Choroid plexus epithelial cell (primary cell): ENCODE measurements at regions not wholly inside any gene's neighbourhood (a gene's known extent, or its start where the extent isn't known, plus 50 kb on each side); places are given as distances from the start of the nearest gene placed in this dataset.

Source experiments
- DNase-seq: peaks from one replicate; pipeline ENCODE4 v3.0.0-alpha.2; 2010; ENCODE audit warnings: low read depth
- H3K4me3 ChIP-seq: 2 replicates; pipeline ENCODE4 v1.5.1; 2011; ENCODE audit warnings: low read depth, mild to moderate bottlenecking, control low read depth, low read length, moderate library complexity
- CTCF ChIP-seq: conservative IDR thresholded peaks from 2 replicates; pipeline ENCODE4 v1.5.1; 2011; ENCODE audit warnings: low read depth, mild to moderate bottlenecking, control low read depth, inconsistent platforms, low read length, moderate library complexity

DNA sequence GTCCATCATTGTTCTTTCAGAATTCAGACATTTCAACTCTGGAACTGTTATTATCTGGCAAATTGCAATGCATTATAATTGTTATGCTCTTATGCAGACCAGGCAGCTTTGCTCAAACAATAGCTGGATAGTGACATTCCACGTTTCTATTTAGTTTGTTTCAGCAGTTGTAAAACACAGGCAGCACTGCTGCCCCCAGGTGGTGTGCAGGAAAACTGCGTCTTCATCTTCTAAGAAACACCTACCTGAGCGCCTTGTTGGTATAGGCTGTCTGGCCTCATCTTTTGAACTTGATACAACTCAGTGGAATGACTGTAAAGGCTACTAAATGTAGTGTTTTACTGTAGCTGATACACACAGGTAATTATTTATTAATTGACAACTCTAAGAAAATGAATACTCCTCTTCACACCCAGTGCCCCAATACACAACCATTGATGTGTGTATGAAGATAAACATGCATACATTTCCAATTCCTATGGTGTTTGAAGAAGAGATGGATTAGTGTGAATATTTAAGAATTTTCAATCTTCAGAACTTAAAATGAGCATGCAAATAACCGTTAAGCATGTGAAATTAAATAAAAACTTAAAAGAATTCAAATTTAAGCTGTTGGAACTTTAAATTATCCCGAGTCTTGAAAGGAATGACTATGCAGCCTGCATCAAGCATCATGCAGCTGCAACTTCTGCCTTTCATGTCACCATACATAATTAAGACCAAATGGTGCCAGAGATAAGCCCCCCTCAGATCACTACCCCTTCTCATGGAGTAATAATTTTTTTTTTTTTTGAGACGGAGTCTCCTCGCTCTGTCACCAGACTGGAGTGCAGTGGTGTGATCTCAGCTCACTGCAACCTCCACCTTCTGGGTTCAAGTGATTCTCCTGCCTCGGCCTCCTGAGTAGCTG, 85.6 kb downstream of the CD8B2 start:
- DNase-seq: no peak
- H3K4me3 ChIP-seq: no peak overlapping the region
- peak; percentile 51 for TF ChIP-seq CTCF

DNA sequence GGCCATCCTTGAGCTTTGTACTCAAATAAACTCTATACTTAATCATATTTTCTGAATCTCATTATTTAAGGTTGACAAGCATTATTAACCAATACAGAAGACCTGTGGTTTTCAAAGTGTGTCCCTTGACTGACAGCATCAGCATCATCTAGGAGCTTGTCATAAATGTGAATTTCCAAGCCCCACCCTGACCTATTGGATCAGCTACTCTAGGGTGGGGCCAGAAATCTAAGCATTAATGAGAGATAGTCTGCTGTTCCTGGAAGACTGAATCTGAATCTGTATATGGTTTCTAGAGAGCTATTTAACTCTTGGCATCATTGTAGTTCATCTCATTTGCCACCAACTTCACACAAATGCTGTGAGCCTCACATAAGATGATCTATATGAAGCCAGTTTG, 86.6 kb downstream of the CD8B2 start:
- H3K4me3 ChIP-seq: no peak overlapping the region
- no peak for TF ChIP-seq CTCF
- DNase-seq: no peak

DNA sequence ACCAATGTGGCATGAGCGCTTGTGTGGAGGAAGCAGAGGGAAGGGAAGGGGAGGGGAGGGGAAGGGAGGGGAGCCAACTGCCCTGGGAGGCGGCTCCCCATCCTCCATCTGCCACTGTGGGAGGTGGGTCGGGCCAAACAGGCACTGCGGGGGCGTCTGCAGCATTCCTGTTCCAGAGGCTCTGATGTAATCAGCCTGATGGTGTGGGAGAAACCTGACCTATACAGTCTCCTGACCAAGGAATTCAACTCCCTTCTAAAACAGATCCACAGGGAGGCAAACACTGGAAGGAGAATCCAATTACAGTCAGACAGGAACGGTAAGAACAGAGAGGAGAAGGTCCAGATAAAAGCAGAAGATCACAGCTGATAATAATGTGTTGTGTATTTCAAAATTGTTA, 88.8 kb downstream of the CD8B2 start:
- DNase-seq: peak; percentile 93
- TF ChIP-seq CTCF: no peak
- no peak overlapping the region for H3K4me3 ChIP-seq

DNA sequence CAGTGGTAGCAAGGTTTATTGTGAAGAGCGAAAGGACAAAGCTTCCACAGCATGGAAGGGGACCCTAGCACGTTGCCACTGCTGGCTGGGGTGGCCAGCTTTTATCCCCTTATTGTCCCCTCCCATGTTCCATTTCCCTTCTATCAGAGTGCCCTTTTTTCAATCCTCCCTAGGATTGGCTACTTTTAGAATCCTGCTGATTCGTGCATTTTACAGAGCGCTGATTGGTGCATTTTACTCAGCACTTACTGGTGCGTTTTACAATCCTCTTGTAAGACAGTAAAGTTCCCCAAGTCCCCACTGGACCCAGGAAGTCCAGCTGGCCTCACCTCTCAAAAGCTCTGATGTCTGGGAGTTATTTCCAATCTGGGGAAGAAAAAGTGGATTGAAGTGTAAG, 90.1 kb downstream of the CD8B2 start:
- no peak overlapping the region for H3K4me3 ChIP-seq
- no peak for DNase-seq
- TF ChIP-seq CTCF: no peak

GRCh38 chr2:106579750-106580197, 92.6 kb downstream of the CD8B2 start:
- no peak for DNase-seq
- H3K4me3 ChIP-seq: no peak overlapping the region
- no peak for TF ChIP-seq CTCF

GRCh38 chr2:106580241-106580640, 93.1 kb downstream of the CD8B2 start:
- H3K4me3 ChIP-seq: no peak overlapping the region
- TF ChIP-seq CTCF: no peak
- no peak for DNase-seq

GRCh38 chr2:106581328-106581727, 94.2 kb downstream of the CD8B2 start:
- no peak for TF ChIP-seq CTCF
- DNase-seq: no peak
- no peak overlapping the region for H3K4me3 ChIP-seq
